ENCODE measurements at regions not wholly inside any gene's neighbourhood (a gene's known extent, or its start where the extent isn't known, plus 50 kb on each side); places are given as distances from the start of the nearest gene placed in this dataset.

GRCh38 chr12:84619053-84619571 lies 293.5 kb downstream of the SLC6A15 start:
- TF ChIP-seq TP53 (CRISPR knock-in tag; IDR thresholded peaks at IDR 0.05) (no peak), POLR2AphosphoS2 (conservative IDR thresholded peaks at IDR 0.05; ENCODE audit: low read length) (no peak), CHD4 (IDR thresholded peaks at IDR 0.05; ENCODE audit: borderline replicate concordance) (no peak), ESRRA (IDR thresholded peaks at IDR 0.05; ENCODE audit: borderline replicate concordance, low read length) (no peak), CTCF (IDR thresholded peaks at IDR 0.05) (no peak), POLR2A (IDR thresholded peaks at IDR 0.05; ENCODE audit: low read length) (no peak), CBX8 (IDR thresholded peaks at IDR 0.05) (no peak), RAD21 (conservative IDR thresholded peaks at IDR 0.05 in 1 of 2, IDR thresholded peaks at IDR 0.05 in 1 of 2) (no peak; a peak in 1 of 5 replicates), HMGXB4 (CRISPR knock-in tag; IDR thresholded peaks at IDR 0.05; ENCODE audit: borderline replicate concordance) (no peak), USF2 (IDR thresholded peaks at IDR 0.05) (no peak), RCOR1 (IDR thresholded peaks at IDR 0.05; ENCODE audit: low read depth, low read length) (no peak), REST (IDR thresholded peaks at IDR 0.05) (no peak), KDM1A (IDR thresholded peaks at IDR 0.05; ENCODE audit: low read depth) (no peak)

Measured in A549 (cell line).